Kidney (tissue), 13 donors: ENCODE measurements at regions not wholly inside any gene's neighbourhood (a gene's known extent, or its start where the extent isn't known, plus 50 kb on each side); places are given as distances from the start of the nearest gene placed in this dataset.

Experiments used
- DNase-seq, 5 donors: peaks; one replicate each; pipeline ENCODE4 v3.0.0-alpha.2; 2013 to 2020
- FAIRE-seq: peaks from 2 replicates; lab custom pipeline; 2012; peaks lifted over from hg19 to GRCh38; lab: Jason Lieb, UNC
- H3K27ac ChIP-seq, 2 donors: one replicate each; pipeline ENCODE4 v1.7.0; 2013; ENCODE audit warnings: low read depth in 2 of 2, low read length in 2 of 2, inconsistent platforms in 1 of 2
- H3K27me3 ChIP-seq: one replicate; pipeline ENCODE4 v1.7.1; 2013; ENCODE audit warnings: low read length, inconsistent platforms; ENCODE audit not compliant: control insufficient read depth, insufficient read depth
- H3K36me3 ChIP-seq, 3 donors: one replicate each; pipeline versions ENCODE4 v1.7.0 to v1.7.1; 2013; ENCODE audit warnings: low read length in 3 of 3, control low read depth in 1 of 3, inconsistent platforms in 1 of 3; ENCODE audit not compliant: insufficient read depth in 3 of 3, control insufficient read depth in 2 of 3
- H3K4me1 ChIP-seq, 3 donors: one replicate each; pipeline versions ENCODE4 v1.7.0 to v1.7.1; 2013; ENCODE audit warnings: low read length in 3 of 3, inconsistent platforms in 1 of 3, low read depth in 1 of 3; ENCODE audit not compliant: control insufficient read depth in 2 of 3, insufficient read depth in 2 of 3
- H3K4me3 ChIP-seq, 3 donors: one replicate each; pipeline versions ENCODE4 v1.7.0 to v1.8.1; 2013; ENCODE audit warnings: low read length in 3 of 3, control low read depth in 1 of 3, inconsistent platforms in 1 of 3
- H3K9ac ChIP-seq, 3 donors: one replicate each; pipeline versions ENCODE4 v1.7.0 to v1.7.1; 2013; ENCODE audit warnings: low read length in 3 of 3, control low read depth in 1 of 3, inconsistent platforms in 1 of 3
- H3K9me3 ChIP-seq, 3 donors: one replicate each; pipeline versions ENCODE4 v1.7.0 to v1.7.1; 2013; ENCODE audit warnings: low read length in 3 of 3, control low read depth in 1 of 3, inconsistent platforms in 1 of 3; ENCODE audit not compliant: control insufficient read depth in 2 of 3, insufficient read depth in 1 of 3
- CTCF ChIP-seq: IDR thresholded peaks from 3 replicates; pipeline ENCODE4 v1.5.1; 2012; ENCODE audit warnings: mild to moderate bottlenecking, moderate library complexity, borderline replicate concordance; ENCODE audit not compliant: insufficient read depth; ENCODE audit errors: extremely low read depth
- intact Hi-C: fragments of 100-400 bp; cut with DNase I; formaldehyde crosslinking; loops from one replicate; pipeline ENCODE4 v1.11.1; 2022
- donor health status: control.
- donor health status: control.
- donor health status: control.
- donor health status: control.
- donor health status: control.
- donor health status: DM: yes; HTN: yes; CAD: no.
- donor health status: Normal renal cell carcinoma (clear cell type).

- Histone ChIP-seq H3K36me3 (no peaks in the 10 kb centered on the region), H3K4me1 (no peaks in the 10 kb centered on the region), H3K27me3 (no peaks in the 10 kb centered on the region), H3K9ac (no peak overlapping the region), H3K27ac (no peak overlapping the region), H3K4me3 (no peak overlapping the region), H3K9me3 (no peaks in the 10 kb centered on the region)
- DNase-seq (no peak), FAIRE-seq (no peak)
- intact Hi-C loops, result no loop called here
- TF ChIP-seq CTCF, result no peak
Measured at GRCh38 chr13:70889163-70889562, 780.9 kb upstream of the KLHL1 start.

- no peak overlapping the region for H3K9ac ChIP-seq
- no peaks in the 10 kb centered on the region for H3K4me1 ChIP-seq
- TF ChIP-seq CTCF, result no peak
- no peak for DNase-seq
- no peak overlapping the region for H3K4me3 ChIP-seq
- H3K9me3 ChIP-seq, result no peaks in the 10 kb centered on the region
- intact Hi-C loops, result no loop called here
- no peak for FAIRE-seq
- no peaks in the 10 kb centered on the region for H3K27me3 ChIP-seq
- H3K36me3 ChIP-seq, result no peaks in the 10 kb centered on the region
- H3K27ac ChIP-seq, result no peak overlapping the region
Measured at GRCh38 chr13:70884196-70884595, 775.9 kb upstream of the KLHL1 start.

- no peak for TF ChIP-seq CTCF
- no peaks in the 10 kb centered on the region for H3K36me3 ChIP-seq
- no peaks in the 10 kb centered on the region for H3K9me3 ChIP-seq
- H3K27ac ChIP-seq, result no peak overlapping the region
- DNase-seq (no peak), FAIRE-seq (no peak)
- intact Hi-C loops, result no loop called here
- no peak overlapping the region for H3K9ac ChIP-seq
- H3K4me1 ChIP-seq, result no peaks in the 10 kb centered on the region
- no peaks in the 10 kb centered on the region for H3K27me3 ChIP-seq
- H3K4me3 ChIP-seq, result no peak overlapping the region
Measured at GRCh38 chr13:70874636-70875035, 766.4 kb upstream of the KLHL1 start.

- Histone ChIP-seq H3K4me1 (no peaks in the 10 kb centered on the region), H3K27me3 (no peaks in the 10 kb centered on the region), H3K36me3 (no peaks in the 10 kb centered on the region), H3K9me3 (no peaks in the 10 kb centered on the region), H3K9ac (no peak overlapping the region), H3K4me3 (no peak overlapping the region), H3K27ac (no peak overlapping the region)
- DNase-seq (no peak), FAIRE-seq (no peak)
- no peak for TF ChIP-seq CTCF
- intact Hi-C loops, result no loop called here
Measured at GRCh38 chr13:70864731-70865130, 756.5 kb upstream of the KLHL1 start.
